Nucleus accumbens (tissue), 56 donors: ENCODE measurements at regions not wholly inside any gene's neighbourhood (a gene's known extent, or its start where the extent isn't known, plus 50 kb on each side); places are given as distances from the start of the nearest gene placed in this dataset.
"Not testable (repeated sequence)": the region's sequence is repeated elsewhere in the genome, so short reads cannot be mapped to it uniquely, and the experiment has no call there.

Experiments used
- DNase-seq, 56 donors: peaks; one replicate each; lab custom pipeline; 2025; lab: John Stamatoyannopoulos, UW

- DNase-seq: no peak
These were observed 96.1 kb upstream of the OLIG2 start for GRCh38 chr21:32929633-32930038.

DNA sequence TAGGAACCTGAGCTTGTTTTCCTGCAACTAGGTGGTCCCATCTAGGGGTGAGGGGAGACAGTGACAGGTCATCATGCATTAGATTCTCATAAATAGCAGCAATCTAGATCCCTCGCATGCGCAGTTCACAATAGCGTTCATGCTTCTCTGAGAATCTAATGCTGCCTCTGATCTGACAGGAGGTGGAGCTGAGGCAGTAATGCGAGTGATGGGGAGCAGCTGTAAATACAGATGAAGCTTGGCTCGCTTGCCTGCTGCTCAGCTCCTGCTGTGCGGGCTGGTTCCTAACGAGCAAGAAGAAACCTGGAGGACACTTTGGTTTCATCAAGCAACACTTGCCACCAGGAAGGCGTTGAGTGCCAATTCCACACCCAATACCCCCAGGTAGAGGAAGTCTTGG is 95.1 kb upstream of the OLIG2 start:
- DNase-seq: no peak

DNA sequence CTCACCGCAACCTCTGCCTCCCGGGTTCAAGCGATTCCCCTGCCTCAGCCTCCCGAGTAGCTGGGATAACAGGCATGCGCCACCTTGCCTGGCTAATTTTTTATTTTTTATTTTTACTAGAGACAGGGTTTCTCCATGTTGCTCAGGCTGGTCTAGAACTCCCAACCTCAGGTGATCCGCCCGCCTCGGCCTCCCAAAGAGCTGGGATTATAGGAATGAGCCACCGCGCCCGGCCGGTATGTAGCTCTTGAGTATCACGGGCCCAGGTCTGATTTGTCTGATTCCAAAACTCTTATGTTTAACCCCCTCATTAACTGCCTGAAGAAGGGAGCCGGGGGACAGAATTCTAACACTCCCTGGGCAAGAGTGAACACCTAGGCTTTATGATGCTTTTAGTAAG is 91.7 kb upstream of the OLIG2 start:
- DNase-seq: not testable (repeated sequence)

DNA sequence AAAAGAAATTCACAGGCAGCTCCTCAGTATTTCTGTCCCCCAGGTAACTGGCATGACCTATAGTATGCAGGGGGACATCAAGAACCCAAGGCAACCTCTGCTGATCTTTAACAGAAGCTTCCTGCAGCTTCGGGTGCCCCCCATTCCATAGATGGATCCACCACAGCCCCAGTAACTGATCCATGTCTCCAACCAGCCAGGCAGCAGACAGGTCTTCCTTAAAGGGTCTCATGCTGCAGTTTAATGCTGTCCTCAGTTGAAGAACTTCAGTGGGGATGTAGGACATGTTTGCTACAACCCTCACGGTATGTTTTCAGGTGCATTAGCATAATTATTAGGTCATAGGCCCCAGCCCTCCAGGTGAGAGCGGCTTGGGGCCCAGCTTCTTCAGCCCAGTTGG is 90.9 kb upstream of the OLIG2 start:
- no peak for DNase-seq

GRCh38 chr21:32940079-32941014 is 85.4 kb upstream of the OLIG2 start:
- peak in 30 of 56 donors; percentile 1 to 53 (median 17) for DNase-seq

GRCh38 chr21:32941263-32941662 is 84.5 kb upstream of the OLIG2 start:
- DNase-seq: no peak

GRCh38 chr21:32946654-32947053 is 79.1 kb upstream of the OLIG2 start:
- DNase-seq: no peak

- DNase-seq: no peak
These were observed 78.0 kb upstream of the OLIG2 start for GRCh38 chr21:32947736-32948135.

DNA sequence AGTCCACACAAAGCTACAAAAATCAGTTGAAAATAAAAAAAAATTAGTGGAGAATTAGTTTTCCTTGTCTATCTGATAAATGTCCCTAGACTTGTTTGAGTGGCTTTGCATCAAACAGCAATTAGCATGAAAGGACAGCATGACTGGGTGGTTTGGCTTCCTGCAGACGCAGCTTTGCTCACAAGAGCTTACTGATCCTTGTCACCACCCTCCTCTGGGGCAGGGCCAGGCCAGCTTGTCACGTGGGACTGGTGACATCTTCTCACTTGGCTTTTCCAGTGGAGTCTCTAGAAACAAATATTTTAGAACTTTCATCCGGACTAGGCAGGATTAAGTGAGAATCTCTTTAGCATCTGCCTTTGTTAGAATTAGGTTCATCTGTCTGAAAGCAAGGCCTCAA is 76.0 kb upstream of the OLIG2 start:
- peak in 32 of 56 donors; percentile 5 to 79 (median 57) for DNase-seq

- DNase-seq: no peak
These were observed 74.7 kb upstream of the OLIG2 start for GRCh38 chr21:32951041-32951440.

DNA sequence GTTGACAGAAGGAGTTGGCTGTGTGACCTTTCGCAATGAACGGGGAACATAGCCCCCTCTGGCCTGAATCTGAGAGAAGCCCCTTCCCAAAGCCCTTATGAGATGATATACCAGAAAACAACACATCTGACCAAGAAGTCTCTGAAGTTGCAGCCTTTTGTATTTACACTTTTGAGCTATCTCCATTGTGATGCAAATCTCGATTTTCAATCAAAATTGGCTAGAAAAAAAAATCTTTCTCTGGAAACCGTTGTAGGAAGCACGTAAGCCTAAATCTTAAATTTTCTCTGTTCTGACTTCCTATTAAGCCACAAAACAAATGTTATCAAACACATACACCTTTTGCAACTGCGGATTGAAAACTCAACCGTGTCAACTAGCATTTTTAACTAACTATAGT is 71.4 kb upstream of the OLIG2 start:
- no peak for DNase-seq

GRCh38 chr21:32955311-32956060 is 70.2 kb upstream of the OLIG2 start:
- DNase-seq: peak in 21 of 56 donors; percentile 6 to 39 (median 15)

- DNase-seq: peak in 3 of 56 donors; percentile 20 to 39 (median 31)
These were observed 69.6 kb upstream of the OLIG2 start for GRCh38 chr21:32956061-32956656.

DNA sequence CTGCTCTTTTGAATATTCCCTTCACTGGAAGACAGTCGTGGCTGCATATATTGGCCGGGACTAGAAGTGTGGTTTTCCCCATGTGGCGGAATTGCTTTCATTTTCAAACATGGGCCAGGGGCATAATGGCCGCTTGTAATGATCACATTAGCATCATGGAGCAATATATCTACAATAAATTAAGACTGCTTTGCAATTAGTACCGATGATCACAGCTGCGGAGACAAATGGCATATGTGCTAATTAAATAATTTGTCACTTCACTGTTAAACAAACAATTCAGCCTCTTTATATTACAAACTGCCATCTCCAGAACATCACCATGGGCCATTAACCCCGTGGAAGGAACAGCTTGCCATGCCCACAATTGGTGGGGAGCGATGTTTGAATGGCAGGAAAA is 68.2 kb upstream of the OLIG2 start:
- DNase-seq: no peak

DNA sequence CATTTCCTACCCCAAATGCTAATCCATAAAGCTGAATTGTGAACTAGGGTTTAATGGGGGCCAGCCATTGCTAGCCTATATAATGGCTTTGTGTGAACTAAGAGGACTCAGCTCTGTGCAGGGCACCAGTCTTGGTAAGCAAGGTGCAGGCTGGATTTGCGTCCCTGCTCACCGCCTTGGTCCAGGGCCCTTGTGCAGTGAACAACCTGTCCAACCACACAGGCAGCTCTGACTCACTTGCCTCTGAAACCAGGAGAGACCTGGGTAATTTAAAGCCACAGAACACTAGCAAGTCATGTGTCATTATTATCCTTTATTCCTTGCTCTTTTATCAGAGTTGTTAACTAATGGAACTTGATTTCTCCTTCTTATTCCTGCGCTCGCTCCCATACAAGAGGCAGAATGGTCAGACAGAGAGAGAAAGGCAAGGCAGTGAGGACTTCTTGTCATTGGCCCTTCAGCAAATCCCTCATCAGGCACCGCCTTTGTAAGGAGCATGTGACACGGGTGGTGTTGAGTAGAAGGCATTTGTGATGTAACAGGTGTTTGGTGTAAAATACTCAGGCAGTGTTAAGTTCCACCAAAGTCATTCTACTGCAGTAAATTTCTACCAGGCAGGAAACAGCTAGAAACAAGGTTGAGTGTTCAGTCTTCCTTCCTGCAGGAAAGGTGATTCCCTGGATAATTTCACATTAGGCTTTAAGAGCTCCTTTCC is 67.3 kb upstream of the OLIG2 start:
- no peak for DNase-seq

GRCh38 chr21:32962268-32962667 is 63.5 kb upstream of the OLIG2 start:
- DNase-seq: no peak

- no peak for DNase-seq
These were observed 60.5 kb upstream of the OLIG2 start for GRCh38 chr21:32965129-32965680.

GRCh38 chr21:32966120-32966519 is 59.6 kb upstream of the OLIG2 start:
- no peak for DNase-seq

DNA sequence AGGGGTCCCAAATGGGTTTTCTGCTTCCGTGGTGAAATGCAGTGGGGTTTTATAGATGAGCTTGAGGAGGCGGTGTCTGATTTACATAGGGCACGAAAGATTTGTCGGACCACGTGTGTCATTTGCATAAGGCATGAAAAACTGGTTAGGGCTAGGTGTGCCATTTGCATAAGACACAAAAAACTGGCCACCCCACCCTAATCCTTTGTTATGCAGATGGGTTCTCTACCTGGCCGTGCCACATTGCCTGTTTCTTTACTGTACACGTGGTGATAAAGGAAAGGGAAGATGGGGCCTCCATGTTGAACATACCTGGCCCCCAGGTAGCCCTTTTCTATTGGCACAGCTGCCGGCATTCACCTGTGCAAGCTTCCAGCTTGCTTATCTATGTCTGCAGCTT is 57.6 kb upstream of the OLIG2 start:
- DNase-seq: not testable (repeated sequence)

DNA sequence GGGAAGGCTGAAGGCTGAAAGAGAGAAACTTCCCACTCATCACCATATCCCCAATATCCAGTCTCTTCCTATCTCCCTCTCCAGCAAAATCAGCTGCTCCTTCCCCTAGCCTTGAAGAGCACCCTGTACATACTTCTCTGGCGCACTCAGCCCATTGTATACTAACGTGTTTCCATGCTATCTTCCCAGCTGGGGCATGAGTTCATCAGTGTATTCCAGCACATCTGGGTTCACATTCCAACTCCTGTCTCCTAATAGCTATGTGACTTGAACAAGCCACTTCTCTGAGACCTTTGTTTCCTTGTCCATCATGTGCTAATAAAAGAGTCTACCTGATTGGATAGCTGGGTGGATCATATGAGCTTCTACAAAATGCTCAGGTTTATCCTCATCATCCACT is 51.1 kb upstream of the OLIG2 start:
- DNase-seq: no peak
